Heart left ventricle (tissue), 13 donors: ENCODE measurements at regions not wholly inside any gene's neighbourhood (a gene's known extent, or its start where the extent isn't known, plus 50 kb on each side); places are given as distances from the start of the nearest gene placed in this dataset.

Source experiments
- CTCF ChIP-seq, 12 donors: fragments of 200-600 bp; sonication (generic) in 4 of 12; IDR thresholded peaks; one replicate each; pipeline versions ENCODE4 v1.5.0 to v1.8.0; 2018 to 2022; ENCODE audit warnings: antibody characterized with exemption in 12 of 12, mild to moderate bottlenecking in 5 of 12
- POLR2A ChIP-seq, 2 donors: fragments of 450-650 bp; IDR thresholded peaks; one replicate each; pipeline ENCODE4 v1.6.1; 2017; ENCODE audit warnings: antibody characterized with exemption in 2 of 2, mild to moderate bottlenecking in 2 of 2, moderate library complexity in 2 of 2
- donor health status: ischemic (EF 13 %, LVEDD 7.1; RV severe dilation, severe dysfunction).
- donor health status: DM: no; HTN: yes; CAD: no.
- donor health status: DM: no; HTN: no; CAD: no.
- donor health status: ischemic (EF 25% LVEDD 6.9; RV normal size, moderate dysfunction).
- donor health status: ischemic (EF 25% LVEDD 5.7; RV mildly dilated, moderate dysfunction).
- donor health status: ischemic (EF 35%, LVEDD 5.7; RV mildly dilated, moderate dysfunction).
- donor health status: nonischemic (EF 11% LVEDD 7.7; RV severe dilation, severe dysfunction).
- donor health status: DM: yes; HTN: yes; CAD: no.
- donor health status: PGD.
- donor health status: ischemic (EF 29% LVEDD 5.4; RV normal size, mild dysfunction).
- donor health status: nonischemic (EF 23%, LVEDD 6.1; RV moderate dilation, normal function).

DNA sequence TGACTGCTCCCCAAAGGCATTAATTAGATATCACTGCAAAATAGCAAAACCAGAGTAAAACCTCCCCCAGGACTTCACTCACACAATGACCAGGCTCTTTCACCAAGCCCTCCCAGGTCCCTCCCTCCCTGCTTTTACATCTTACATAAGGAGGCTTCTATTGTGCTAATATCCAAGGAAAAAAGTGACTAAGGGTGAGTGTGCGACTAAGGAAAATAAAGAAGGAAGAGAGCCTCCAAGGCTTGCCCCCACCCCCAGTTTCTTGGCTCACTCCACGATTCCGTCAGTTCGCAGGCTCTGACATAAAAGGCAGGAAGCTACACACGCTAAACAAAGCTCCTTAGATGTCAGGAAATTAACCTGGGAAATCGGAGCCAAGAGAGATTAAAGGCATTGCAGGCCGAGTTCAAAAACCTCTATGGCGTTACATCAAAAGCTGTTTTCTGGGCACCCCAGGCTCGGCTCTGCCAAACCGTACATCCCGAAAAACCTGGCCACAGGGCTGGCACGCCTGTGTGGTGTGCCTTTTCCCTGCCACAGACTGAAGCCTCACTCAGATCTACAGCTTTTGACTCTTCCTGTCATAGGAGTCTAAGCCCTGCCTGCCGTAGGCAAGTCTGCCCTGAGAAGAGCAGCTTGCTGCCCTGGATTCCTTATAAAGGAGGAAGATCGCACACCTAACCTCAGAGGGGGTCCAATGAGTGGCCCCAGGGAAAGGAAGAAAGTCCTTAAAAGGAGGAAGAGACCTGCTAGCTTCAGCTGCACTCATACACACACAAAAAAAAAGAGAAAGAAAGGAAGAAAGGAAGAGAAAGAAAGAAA, 67.0 kb upstream of the SERP2 start:
- TF ChIP-seq CTCF (IDR thresholded peaks at IDR 0.05): no peak
- TF ChIP-seq POLR2A (IDR thresholded peaks at IDR 0.05): no peak
